ENCODE measurements at regions not wholly inside any gene's neighbourhood (a gene's known extent, or its start where the extent isn't known, plus 50 kb on each side); places are given as distances from the start of the nearest gene placed in this dataset.

GRCh38 chr3:3664935-3665334, 134.3 kb upstream of the LRRN1 start:
- WGBS (ENCODE audit: insufficient coverage, low coverage, missing lambda C conversion rate): 0% methylated on average over 5 of the region's 5 CpGs
- no TSS peak for BruUV-seq (replicated peaks)
- ATAC-seq: no peak
- no peaks in the 10 kb centered on the region for H4K20me1 ChIP-seq (replicated peaks; ENCODE audit: control insufficient read depth, insufficient read depth, low read length)
- no peaks in the 10 kb centered on the region for H3K36me3 ChIP-seq (ENCODE audit: control insufficient read depth, insufficient read depth, low read length)
- H3K4me1 ChIP-seq (replicated peaks in 1 of 2; ENCODE audit: control insufficient read depth in 2 of 2, insufficient read depth in 2 of 2, low read length in 2 of 2): no peaks in the 10 kb centered on the region
- H3K9me3 ChIP-seq (replicated peaks; ENCODE audit: control insufficient read depth, insufficient read depth, low read depth, low read length): peaks cover 3% of the 10 kb centered on the region; the same call in 1 of the 2 replicates
- in situ Hi-C loops (cut with MboI) (no loop called here), intact Hi-C loops (cut with micrococcal nuclease) (no loop called here)
- ChIA-PET POLR2A (interaction anchor here (0.7 kb wide), 1 partner anchor 194 kb away, joined by 3 read pairs; no protein-coding TSS in a partner anchor), CTCF (ENCODE audit: low intra/inter-chr PET ratio) (no interaction called here)
- H3K4me3 ChIP-seq: no peak overlapping the region
- TF ChIP-seq TGIF2 (CRISPR knock-in tag; IDR thresholded peaks at IDR 0.05) (no peak), ZNF518B (CRISPR knock-in tag; IDR thresholded peaks at IDR 0.05) (no peak), NFIX (CRISPR knock-in tag; IDR thresholded peaks at IDR 0.05; ENCODE audit: low read depth) (no peak), ZNF699 (CRISPR knock-in tag; IDR thresholded peaks at IDR 0.05; ENCODE audit: insufficient replicate concordance) (no peak), RBFOX2 (IDR thresholded peaks at IDR 0.05; ENCODE audit: low read depth, low read length) (no peak), CEBPZ (IDR thresholded peaks at IDR 0.05; ENCODE audit: borderline replicate concordance, low read depth, low read length) (no peak), CHD2 (IDR thresholded peaks at IDR 0.05; ENCODE audit: low read depth, low read length) (no peak), LCOR (CRISPR knock-in tag; IDR thresholded peaks at IDR 0.05) (no peak), NFE2L1 (tag; IDR thresholded peaks at IDR 0.05; ENCODE audit: borderline replicate concordance, low read depth) (no peak)
- H3K9ac ChIP-seq (ENCODE audit: insufficient read depth in 1 of 2, low read depth in 2 of 2, low read length in 2 of 2): no peak overlapping the region
- H3K4me2 ChIP-seq (ENCODE audit: insufficient read depth, low read length): no peak overlapping the region
- H3K79me2 ChIP-seq (ENCODE audit: control insufficient read depth, insufficient read depth, low read length): no peaks in the 10 kb centered on the region
- DNase-seq (ENCODE audit: extremely low read depth in 1 of 4, low spot score in 3 of 4): no peak
- no peak for FAIRE-seq
- no peaks in the 10 kb centered on the region for H3K27me3 ChIP-seq (ENCODE audit: control insufficient read depth in 2 of 2, insufficient read depth in 2 of 2, low read length in 2 of 2)
- H3K27ac ChIP-seq (ENCODE audit: extremely low read depth, low read depth, low read length): no peak overlapping the region
- H2AFZ ChIP-seq (ENCODE audit: low read depth, low read length): no peak overlapping the region
- H3K9me1 ChIP-seq (ENCODE audit: control insufficient read depth, insufficient read depth, low read length): no peaks in the 10 kb centered on the region

Data from K562 (cell line).